ENCODE measurements at regions not wholly inside any gene's neighbourhood (a gene's known extent, or its start where the extent isn't known, plus 50 kb on each side); places are given as distances from the start of the nearest gene placed in this dataset.

DNA sequence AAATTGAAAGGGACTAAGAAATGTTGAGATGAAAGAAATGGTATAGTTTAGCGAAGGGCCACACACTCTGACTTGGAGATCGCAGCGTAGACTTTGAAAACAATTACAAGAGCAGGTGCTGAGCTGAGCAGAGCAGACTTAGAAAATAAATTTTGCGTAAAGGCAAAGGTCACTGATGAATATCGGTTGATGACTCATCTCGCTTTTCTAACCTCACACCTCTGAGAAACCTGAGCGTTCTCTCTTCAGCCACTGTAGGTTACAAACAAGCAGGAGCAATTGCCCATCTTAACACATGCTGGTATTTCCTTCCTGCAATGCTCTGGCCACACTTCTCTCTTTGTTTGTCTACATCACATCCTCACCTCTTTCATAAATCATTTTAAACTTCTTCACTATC lies 190.6 kb upstream of the C9orf72 start:
- no peaks in the 10 kb centered on the region for H3K9me3 ChIP-seq (ENCODE audit: insufficient read depth, low read length)
- H3K27me3 ChIP-seq (ENCODE audit: low read depth, low read length): no peaks in the 10 kb centered on the region
- TF ChIP-seq EZH2phosphoT487 (IDR thresholded peaks at IDR 0.05; ENCODE audit: low read depth): no peak
- TF ChIP-seq, protein P1, sequence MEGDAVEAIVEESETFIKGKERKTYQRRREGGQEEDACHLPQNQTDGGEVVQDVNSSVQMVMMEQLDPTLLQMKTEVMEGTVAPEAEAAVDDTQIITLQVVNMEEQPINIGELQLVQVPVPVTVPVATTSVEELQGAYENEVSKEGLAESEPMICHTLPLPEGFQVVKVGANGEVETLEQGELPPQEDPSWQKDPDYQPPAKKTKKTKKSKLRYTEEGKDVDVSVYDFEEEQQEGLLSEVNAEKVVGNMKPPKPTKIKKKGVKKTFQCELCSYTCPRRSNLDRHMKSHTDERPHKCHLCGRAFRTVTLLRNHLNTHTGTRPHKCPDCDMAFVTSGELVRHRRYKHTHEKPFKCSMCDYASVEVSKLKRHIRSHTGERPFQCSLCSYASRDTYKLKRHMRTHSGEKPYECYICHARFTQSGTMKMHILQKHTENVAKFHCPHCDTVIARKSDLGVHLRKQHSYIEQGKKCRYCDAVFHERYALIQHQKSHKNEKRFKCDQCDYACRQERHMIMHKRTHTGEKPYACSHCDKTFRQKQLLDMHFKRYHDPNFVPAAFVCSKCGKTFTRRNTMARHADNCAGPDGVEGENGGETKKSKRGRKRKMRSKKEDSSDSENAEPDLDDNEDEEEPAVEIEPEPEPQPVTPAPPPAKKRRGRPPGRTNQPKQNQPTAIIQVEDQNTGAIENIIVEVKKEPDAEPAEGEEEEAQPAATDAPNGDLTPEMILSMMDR (IDR thresholded peaks at IDR 0.05; ENCODE audit: low read depth, low read length): no peak
- H3K4me3 ChIP-seq (ENCODE audit: low read length): no peak overlapping the region
- no peaks in the 10 kb centered on the region for H3K36me3 ChIP-seq (replicated peaks; ENCODE audit: low read depth, low read length)
- no peaks in the 10 kb centered on the region for H3K4me1 ChIP-seq (ENCODE audit: low read length)
- H3K4me2 ChIP-seq (ENCODE audit: low read length): no peak overlapping the region
- H3K27ac ChIP-seq (ENCODE audit: low read length): no peak overlapping the region
- no peaks in the 10 kb centered on the region for H3K79me2 ChIP-seq (ENCODE audit: low read length)
- no peak overlapping the region for H3K9ac ChIP-seq (ENCODE audit: low read length)
- no peak overlapping the region for H2AFZ ChIP-seq (ENCODE audit: low read depth, low read length)
- H4K20me1 ChIP-seq (ENCODE audit: insufficient read depth, low read length): no peaks in the 10 kb centered on the region

DNA sequence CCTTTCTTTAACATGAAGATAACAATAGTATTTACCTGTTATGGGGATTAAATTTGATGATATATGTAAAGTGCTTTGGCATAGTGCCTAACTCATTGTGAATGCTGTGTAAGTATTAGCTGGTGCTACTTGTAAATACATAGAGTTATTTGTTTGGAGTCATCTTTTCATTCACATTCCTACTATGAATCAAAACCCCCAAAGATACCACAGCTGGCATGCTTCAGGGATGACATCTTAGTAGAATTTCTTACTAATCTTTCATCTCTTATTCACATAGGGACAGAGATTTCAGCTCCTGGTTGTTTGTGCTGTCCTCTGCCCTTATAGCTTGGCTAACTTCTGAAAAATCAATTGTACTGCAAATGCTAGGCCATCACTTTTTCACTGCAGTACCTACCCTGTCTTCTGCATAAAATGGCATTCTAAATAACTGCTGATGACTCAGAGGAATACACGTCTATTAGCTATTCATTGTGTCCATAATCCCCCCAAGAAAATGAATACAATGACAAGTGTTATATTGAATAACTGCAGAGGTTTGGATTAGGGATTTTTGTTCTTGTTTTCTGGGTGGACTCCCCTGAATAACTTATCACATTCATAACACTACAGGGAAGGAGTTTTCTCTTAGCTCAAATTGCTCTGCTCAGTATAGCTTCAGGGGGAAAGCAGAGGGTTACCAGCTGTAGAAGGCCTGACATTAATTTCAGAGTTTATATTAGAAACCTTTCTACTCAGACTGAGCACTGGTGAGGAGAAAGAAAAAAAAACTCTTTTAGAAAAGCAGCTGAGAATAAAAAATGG lies 192.2 kb upstream of the C9orf72 start:
- H2AFZ ChIP-seq (ENCODE audit: low read depth, low read length): no peak overlapping the region
- no peak overlapping the region for H3K27ac ChIP-seq (ENCODE audit: low read length)
- no peak overlapping the region for H3K9ac ChIP-seq (ENCODE audit: low read length)
- no peaks in the 10 kb centered on the region for H3K36me3 ChIP-seq (replicated peaks; ENCODE audit: low read depth, low read length)
- H3K27me3 ChIP-seq (ENCODE audit: low read depth, low read length): no peaks in the 10 kb centered on the region
- H3K4me3 ChIP-seq (ENCODE audit: low read length): no peak overlapping the region
- TF ChIP-seq, protein P1 (IDR thresholded peaks at IDR 0.05; ENCODE audit: low read depth, low read length): no peak
- no peaks in the 10 kb centered on the region for H3K4me1 ChIP-seq (ENCODE audit: low read length)
- H3K4me2 ChIP-seq (ENCODE audit: low read length): no peak overlapping the region
- H4K20me1 ChIP-seq (ENCODE audit: insufficient read depth, low read length): no peaks in the 10 kb centered on the region
- no peaks in the 10 kb centered on the region for H3K9me3 ChIP-seq (ENCODE audit: insufficient read depth, low read length)
- H3K79me2 ChIP-seq (ENCODE audit: low read length): no peaks in the 10 kb centered on the region

DNA sequence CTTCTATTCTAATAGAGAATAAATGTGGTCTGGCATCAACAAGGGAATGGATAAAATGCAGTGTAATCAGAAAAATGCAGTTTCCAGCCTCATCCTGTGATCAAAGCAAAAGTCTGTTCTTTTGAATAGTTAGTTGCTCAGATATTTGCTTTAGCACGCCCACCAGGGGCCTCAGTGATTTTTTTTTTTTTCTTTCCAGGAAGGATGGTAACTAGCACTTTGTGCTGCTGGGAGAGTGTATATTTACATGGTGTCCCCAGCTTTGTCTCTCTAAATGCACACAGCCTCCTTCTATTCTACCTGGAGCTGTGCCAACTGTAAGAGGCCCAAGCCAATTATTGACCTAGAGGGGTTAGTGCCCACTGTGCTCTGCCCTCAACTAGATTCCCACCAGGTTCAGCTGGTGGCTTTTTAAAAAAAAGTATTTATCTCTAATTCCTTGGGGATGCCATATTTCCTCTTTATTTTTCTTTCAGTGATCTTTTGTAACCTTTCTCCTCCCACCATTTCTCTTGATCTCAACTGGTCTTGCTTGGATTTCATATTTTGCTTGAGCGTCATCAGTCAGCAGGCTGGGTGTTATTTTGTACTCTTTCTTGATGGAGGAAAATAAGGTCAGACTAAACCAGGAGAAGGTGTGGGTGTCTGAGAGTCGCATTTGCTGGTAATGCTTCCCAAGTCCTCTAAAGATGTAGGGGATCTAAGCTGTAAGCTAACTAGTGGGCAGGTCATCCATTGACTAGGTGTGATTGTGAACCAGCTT lies 193.0 kb upstream of the C9orf72 start:
- H4K20me1 ChIP-seq (ENCODE audit: insufficient read depth, low read length): no peaks in the 10 kb centered on the region
- TF ChIP-seq, protein P1 (IDR thresholded peaks at IDR 0.05; ENCODE audit: low read depth, low read length): no peak
- TF ChIP-seq EZH2phosphoT487 (IDR thresholded peaks at IDR 0.05; ENCODE audit: low read depth): no peak
- H3K27ac ChIP-seq (ENCODE audit: low read length): no peak overlapping the region
- H3K27me3 ChIP-seq (ENCODE audit: low read depth, low read length): no peaks in the 10 kb centered on the region
- H3K4me1 ChIP-seq (ENCODE audit: low read length): no peaks in the 10 kb centered on the region
- no peak overlapping the region for H3K9ac ChIP-seq (ENCODE audit: low read length)
- H3K4me3 ChIP-seq (ENCODE audit: low read length): no peak overlapping the region
- no peaks in the 10 kb centered on the region for H3K36me3 ChIP-seq (replicated peaks; ENCODE audit: low read depth, low read length)
- H2AFZ ChIP-seq (ENCODE audit: low read depth, low read length): no peak overlapping the region
- H3K4me2 ChIP-seq (ENCODE audit: low read length): no peak overlapping the region
- no peaks in the 10 kb centered on the region for H3K79me2 ChIP-seq (ENCODE audit: low read length)
- no peaks in the 10 kb centered on the region for H3K9me3 ChIP-seq (ENCODE audit: insufficient read depth, low read length)

DNA sequence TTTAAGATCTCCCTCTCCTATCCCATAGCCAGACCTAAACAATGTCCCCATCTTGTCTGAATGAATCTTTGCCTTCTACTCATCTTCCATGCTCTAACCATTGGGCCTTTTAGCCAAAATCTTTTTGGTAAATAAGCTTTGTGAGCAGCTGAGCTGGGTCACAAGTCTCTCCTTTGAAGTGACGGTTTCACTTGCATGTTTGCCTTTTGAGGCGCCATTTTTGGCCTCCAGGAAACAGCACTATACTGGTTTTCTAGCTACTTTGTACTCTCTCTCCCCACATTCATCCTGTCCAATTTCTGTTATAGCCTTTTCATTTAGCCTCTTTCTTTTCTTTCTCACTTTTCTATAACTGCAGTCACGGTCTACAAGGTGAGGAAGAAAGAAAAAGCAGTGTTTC lies 195.5 kb upstream of the C9orf72 start:
- H3K36me3 ChIP-seq (replicated peaks; ENCODE audit: low read depth, low read length): no peaks in the 10 kb centered on the region
- H3K79me2 ChIP-seq (ENCODE audit: low read length): no peaks in the 10 kb centered on the region
- H3K4me2 ChIP-seq (ENCODE audit: low read length): no peak overlapping the region
- H3K27ac ChIP-seq (ENCODE audit: low read length): no peak overlapping the region
- no peaks in the 10 kb centered on the region for H3K4me1 ChIP-seq (ENCODE audit: low read length)
- no peaks in the 10 kb centered on the region for H4K20me1 ChIP-seq (ENCODE audit: insufficient read depth, low read length)
- no peaks in the 10 kb centered on the region for H3K27me3 ChIP-seq (ENCODE audit: low read depth, low read length)
- no peak overlapping the region for H2AFZ ChIP-seq (ENCODE audit: low read depth, low read length)
- no peaks in the 10 kb centered on the region for H3K9me3 ChIP-seq (ENCODE audit: insufficient read depth, low read length)
- no peak overlapping the region for H3K9ac ChIP-seq (ENCODE audit: low read length)
- TF ChIP-seq, protein P1 (IDR thresholded peaks at IDR 0.05; ENCODE audit: low read depth, low read length): no peak
- no peak for TF ChIP-seq EZH2phosphoT487 (IDR thresholded peaks at IDR 0.05; ENCODE audit: low read depth)
- no peak overlapping the region for H3K4me3 ChIP-seq (ENCODE audit: low read length)
